HepG2 (cell line): ENCODE measurements at regions not wholly inside any gene's neighbourhood (a gene's known extent, or its start where the extent isn't known, plus 50 kb on each side); places are given as distances from the start of the nearest gene placed in this dataset.

Experiments
- FOXP4 ChIP-seq: sonication (generic); formaldehyde crosslinking; IDR thresholded peaks from 2 replicates; pipeline ENCODE4 v1.4.0; 2020; ENCODE audit warnings: missing genetic modification reagents
- FUBP1 ChIP-seq: sonication (generic); formaldehyde crosslinking; IDR thresholded peaks from 2 replicates; pipeline ENCODE4 v1.5.1; 2020; ENCODE audit warnings: missing genetic modification reagents, mild to moderate bottlenecking, borderline replicate concordance
- HCFC1 ChIP-seq: fragments of 150-350 bp; IDR thresholded peaks from 2 replicates; pipeline ENCODE4 v1.6.1; 2014; ENCODE audit warnings: low read depth, low read length
- MATR3 ChIP-seq: sonication (generic); formaldehyde crosslinking; IDR thresholded peaks from 2 replicates; pipeline ENCODE4 v1.4.0; 2020; ENCODE audit warnings: missing genetic modification reagents
- NR0B2 ChIP-seq: sonication (generic); formaldehyde crosslinking; IDR thresholded peaks from 2 replicates; pipeline ENCODE4 v1.4.0; 2020; ENCODE audit warnings: mild to moderate bottlenecking, missing genetic modification reagents
- PATZ1 ChIP-seq: sonication (generic); formaldehyde crosslinking; IDR thresholded peaks from 2 replicates; pipeline ENCODE4 v1.4.0; 2020; ENCODE audit warnings: missing genetic modification reagents
- PTBP1 ChIP-seq: fragments of 200-400 bp; formaldehyde crosslinking; IDR thresholded peaks from 2 replicates; pipeline ENCODE4 v1.6.1; 2018; ENCODE audit warnings: low read length, low read depth; ENCODE audit not compliant: poor library complexity, severe bottlenecking
- REL ChIP-seq: sonication (generic); formaldehyde crosslinking; conservative IDR thresholded peaks from 2 replicates; pipeline ENCODE4 v1.8.0; 2022; ENCODE audit warnings: mild to moderate bottlenecking, missing genetic modification reagents, moderate library complexity
- ZKSCAN1 ChIP-seq: fragments of 150-350 bp; IDR thresholded peaks from 2 replicates; pipeline ENCODE4 v1.6.1; 2014; ENCODE audit warnings: low read length
- ZNF121 ChIP-seq: sonication (generic); formaldehyde crosslinking; IDR thresholded peaks from 2 replicates; pipeline ENCODE4 v1.5.0; 2020; ENCODE audit warnings: mild to moderate bottlenecking, missing genetic modification reagents
- ZNF333 ChIP-seq: sonication (generic); formaldehyde crosslinking; IDR thresholded peaks from 2 replicates; pipeline ENCODE4 v1.4.0; 2020; ENCODE audit warnings: mild to moderate bottlenecking, missing genetic modification reagents, borderline replicate concordance
- ZNF350 ChIP-seq: sonication (generic); formaldehyde crosslinking; IDR thresholded peaks from 2 replicates; pipeline ENCODE4 v1.4.0; 2020; ENCODE audit warnings: mild to moderate bottlenecking, low read depth, missing genetic modification reagents, borderline replicate concordance
- ZNF839 ChIP-seq: sonication (generic); formaldehyde crosslinking; IDR thresholded peaks from 2 replicates; pipeline ENCODE4 v1.4.0; 2020; ENCODE audit warnings: missing genetic modification reagents, mild to moderate bottlenecking, borderline replicate concordance
- ZSCAN20 ChIP-seq: sonication (generic); formaldehyde crosslinking; IDR thresholded peaks from 2 replicates; pipeline ENCODE4 v1.4.0; 2020; ENCODE audit warnings: missing genetic modification reagents, mild to moderate bottlenecking, borderline replicate concordance
- TF ChIP-seq, protein P1 (sequence below): sonication (generic); IDR thresholded peaks from 2 replicates; pipeline ENCODE4 v1.6.1; 2016; ENCODE audit warnings: low read depth, borderline replicate concordance
- TF ChIP-seq, protein P2 (sequence below): sonication (generic); formaldehyde crosslinking; IDR thresholded peaks from 2 replicates; pipeline ENCODE4 v1.4.0; 2020; ENCODE audit warnings: mild to moderate bottlenecking, missing genetic modification reagents
- TF ChIP-seq, protein P3 (sequence below): sonication (generic); formaldehyde crosslinking; IDR thresholded peaks from 2 replicates; pipeline ENCODE4 v1.4.0; 2020; ENCODE audit warnings: low read depth, mild to moderate bottlenecking, missing genetic modification reagents
- TF ChIP-seq, protein P4 (sequence below): sonication (generic); formaldehyde crosslinking; IDR thresholded peaks from 2 replicates; pipeline ENCODE4 v1.4.0; 2020; ENCODE audit warnings: low read depth, mild to moderate bottlenecking, missing genetic modification reagents

GRCh38 chr20:50295762-50296449, 105.3 kb downstream of the CEBPB start (continued):
- TF ChIP-seq, protein P1, sequence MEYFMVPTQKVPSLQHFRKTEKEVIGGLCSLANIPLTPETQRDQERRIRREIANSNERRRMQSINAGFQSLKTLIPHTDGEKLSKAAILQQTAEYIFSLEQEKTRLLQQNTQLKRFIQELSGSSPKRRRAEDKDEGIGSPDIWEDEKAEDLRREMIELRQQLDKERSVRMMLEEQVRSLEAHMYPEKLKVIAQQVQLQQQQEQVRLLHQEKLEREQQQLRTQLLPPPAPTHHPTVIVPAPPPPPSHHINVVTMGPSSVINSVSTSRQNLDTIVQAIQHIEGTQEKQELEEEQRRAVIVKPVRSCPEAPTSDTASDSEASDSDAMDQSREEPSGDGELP: no peak
- TF ChIP-seq ZSCAN20 (CRISPR knock-in tag) (no peak), ZKSCAN1 (no peak), FUBP1 (CRISPR knock-in tag) (0 out of 2 replicates have a peak, but pooled peaks have one; percentile 29), ZNF839 (CRISPR knock-in tag) (peak; percentile 64; the same call in 1 of the 2 replicates), FOXP4 (no peak), ZNF333 (0 out of 2 replicates have a peak, but pooled peaks have one; percentile 44), ZNF350 (CRISPR knock-in tag) (0 out of 2 replicates have a peak, but pooled peaks have one; percentile 31), PTBP1 (peak; percentile 45), ZNF121 (no peak), REL (CRISPR knock-in tag) (no peak), NR0B2 (CRISPR knock-in tag) (no peak), HCFC1 (no peak), PATZ1 (CRISPR knock-in tag) (no peak), MATR3 (no peak)
- TF ChIP-seq, protein P2, sequence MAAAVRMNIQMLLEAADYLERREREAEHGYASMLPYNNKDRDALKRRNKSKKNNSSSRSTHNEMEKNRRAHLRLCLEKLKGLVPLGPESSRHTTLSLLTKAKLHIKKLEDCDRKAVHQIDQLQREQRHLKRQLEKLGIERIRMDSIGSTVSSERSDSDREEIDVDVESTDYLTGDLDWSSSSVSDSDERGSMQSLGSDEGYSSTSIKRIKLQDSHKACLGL (CRISPR knock-in tag): 0 out of 2 replicates have a peak, but pooled peaks have one; percentile 30
- TF ChIP-seq, protein P3, sequence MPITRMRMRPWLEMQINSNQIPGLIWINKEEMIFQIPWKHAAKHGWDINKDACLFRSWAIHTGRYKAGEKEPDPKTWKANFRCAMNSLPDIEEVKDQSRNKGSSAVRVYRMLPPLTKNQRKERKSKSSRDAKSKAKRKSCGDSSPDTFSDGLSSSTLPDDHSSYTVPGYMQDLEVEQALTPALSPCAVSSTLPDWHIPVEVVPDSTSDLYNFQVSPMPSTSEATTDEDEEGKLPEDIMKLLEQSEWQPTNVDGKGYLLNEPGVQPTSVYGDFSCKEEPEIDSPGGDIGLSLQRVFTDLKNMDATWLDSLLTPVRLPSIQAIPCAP: no peak
- TF ChIP-seq, protein P4, sequence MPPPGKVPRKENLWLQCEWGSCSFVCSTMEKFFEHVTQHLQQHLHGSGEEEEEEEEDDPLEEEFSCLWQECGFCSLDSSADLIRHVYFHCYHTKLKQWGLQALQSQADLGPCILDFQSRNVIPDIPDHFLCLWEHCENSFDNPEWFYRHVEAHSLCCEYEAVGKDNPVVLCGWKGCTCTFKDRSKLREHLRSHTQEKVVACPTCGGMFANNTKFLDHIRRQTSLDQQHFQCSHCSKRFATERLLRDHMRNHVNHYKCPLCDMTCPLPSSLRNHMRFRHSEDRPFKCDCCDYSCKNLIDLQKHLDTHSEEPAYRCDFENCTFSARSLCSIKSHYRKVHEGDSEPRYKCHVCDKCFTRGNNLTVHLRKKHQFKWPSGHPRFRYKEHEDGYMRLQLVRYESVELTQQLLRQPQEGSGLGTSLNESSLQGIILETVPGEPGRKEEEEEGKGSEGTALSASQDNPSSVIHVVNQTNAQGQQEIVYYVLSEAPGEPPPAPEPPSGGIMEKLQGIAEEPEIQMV (CRISPR knock-in tag): no peak
